C1 segment of cervical spinal cord (tissue), 14 donors: ENCODE measurements at regions not wholly inside any gene's neighbourhood (a gene's known extent, or its start where the extent isn't known, plus 50 kb on each side); places are given as distances from the start of the nearest gene placed in this dataset.
"Not testable (repeated sequence)": the region's sequence is repeated elsewhere in the genome, so short reads cannot be mapped to it uniquely, and the experiment has no call there.

ENCODE experiments used
- DNase-seq, 14 donors: peaks; one replicate each; lab custom pipeline; 2025; lab: John Stamatoyannopoulos, UW

- DNase-seq: no peak
Observed at GRCh38 chr4:106869551-106869950, 166.6 kb downstream of the DKK2 start.

- DNase-seq: no peak
Observed at GRCh38 chr4:106868381-106869035, 167.6 kb downstream of the DKK2 start.

- DNase-seq: no peak
Observed at GRCh38 chr4:106864231-106864630, 171.9 kb downstream of the DKK2 start.

GRCh38 chr4:106854569-106855351, 181.4 kb downstream of the DKK2 start:
- no peak for DNase-seq

- no peak for DNase-seq
Observed at GRCh38 chr4:106852426-106852825, 183.7 kb downstream of the DKK2 start.

- DNase-seq: no peak
Observed at GRCh38 chr4:106851726-106852125, 184.4 kb downstream of the DKK2 start.

GRCh38 chr4:106850691-106851090, 185.4 kb downstream of the DKK2 start:
- no peak for DNase-seq

GRCh38 chr4:106835919-106836318, 200.2 kb downstream of the DKK2 start:
- DNase-seq: no peak

- DNase-seq: no peak
Observed at GRCh38 chr4:106830879-106831278, 205.2 kb downstream of the DKK2 start.

GRCh38 chr4:106818764-106819163, 217.3 kb downstream of the DKK2 start:
- no peak for DNase-seq

GRCh38 chr4:106816496-106816895, 219.6 kb downstream of the DKK2 start:
- no peak for DNase-seq

GRCh38 chr4:106810122-106810521, 226.0 kb downstream of the DKK2 start:
- DNase-seq: no peak

GRCh38 chr4:106809076-106809475, 227.0 kb downstream of the DKK2 start:
- DNase-seq: no peak

GRCh38 chr4:106806158-106806797, 229.8 kb downstream of the DKK2 start:
- DNase-seq: no peak

- DNase-seq: no peak
Observed at GRCh38 chr4:106803083-106803482, 233.0 kb downstream of the DKK2 start.

- DNase-seq: no peak
Observed at GRCh38 chr4:106801386-106801785, 234.7 kb downstream of the DKK2 start.

- DNase-seq: no peak
Observed at GRCh38 chr4:106796876-106797275, 239.2 kb downstream of the DKK2 start.

- DNase-seq: no peak
Observed at GRCh38 chr4:106795326-106795725, 240.8 kb downstream of the DKK2 start.

GRCh38 chr4:106793933-106794332, 242.2 kb downstream of the DKK2 start:
- DNase-seq: no peak

GRCh38 chr4:106775636-106776035, 260.5 kb downstream of the DKK2 start:
- DNase-seq: no peak

GRCh38 chr4:106774055-106774454, 262.1 kb downstream of the DKK2 start:
- not testable (repeated sequence) for DNase-seq

- no peak for DNase-seq
Observed at GRCh38 chr4:106773076-106773905, 262.8 kb downstream of the DKK2 start.
